ENCODE measurements at regions not wholly inside any gene's neighbourhood (a gene's known extent, or its start where the extent isn't known, plus 50 kb on each side); places are given as distances from the start of the nearest gene placed in this dataset.

DNA sequence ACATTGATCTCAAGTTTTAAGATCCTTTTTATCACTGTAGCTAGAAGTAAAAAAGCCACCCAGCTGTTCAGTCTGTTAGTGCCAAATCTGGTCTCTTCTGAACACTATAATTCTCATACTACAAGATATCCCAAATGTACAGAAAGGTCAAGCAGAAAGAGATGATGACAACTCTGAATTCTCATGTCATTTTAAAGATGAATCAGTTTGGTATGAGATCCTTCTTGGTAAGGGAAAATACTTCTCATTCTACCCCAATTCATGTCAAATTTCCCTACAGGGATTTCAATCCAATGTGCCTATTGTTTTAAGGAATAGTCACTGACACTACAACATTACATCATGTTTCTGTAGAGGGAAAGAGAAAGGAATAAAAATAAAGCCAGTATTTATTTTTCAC lies 184.5 kb downstream of the CPEB2 start:
- peaks cover 12% of the 10 kb centered on the region for H3K4me1 ChIP-seq
- TF ChIP-seq, protein P1, sequence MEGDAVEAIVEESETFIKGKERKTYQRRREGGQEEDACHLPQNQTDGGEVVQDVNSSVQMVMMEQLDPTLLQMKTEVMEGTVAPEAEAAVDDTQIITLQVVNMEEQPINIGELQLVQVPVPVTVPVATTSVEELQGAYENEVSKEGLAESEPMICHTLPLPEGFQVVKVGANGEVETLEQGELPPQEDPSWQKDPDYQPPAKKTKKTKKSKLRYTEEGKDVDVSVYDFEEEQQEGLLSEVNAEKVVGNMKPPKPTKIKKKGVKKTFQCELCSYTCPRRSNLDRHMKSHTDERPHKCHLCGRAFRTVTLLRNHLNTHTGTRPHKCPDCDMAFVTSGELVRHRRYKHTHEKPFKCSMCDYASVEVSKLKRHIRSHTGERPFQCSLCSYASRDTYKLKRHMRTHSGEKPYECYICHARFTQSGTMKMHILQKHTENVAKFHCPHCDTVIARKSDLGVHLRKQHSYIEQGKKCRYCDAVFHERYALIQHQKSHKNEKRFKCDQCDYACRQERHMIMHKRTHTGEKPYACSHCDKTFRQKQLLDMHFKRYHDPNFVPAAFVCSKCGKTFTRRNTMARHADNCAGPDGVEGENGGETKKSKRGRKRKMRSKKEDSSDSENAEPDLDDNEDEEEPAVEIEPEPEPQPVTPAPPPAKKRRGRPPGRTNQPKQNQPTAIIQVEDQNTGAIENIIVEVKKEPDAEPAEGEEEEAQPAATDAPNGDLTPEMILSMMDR (IDR thresholded peaks at IDR 0.05; ENCODE audit: borderline replicate concordance), result no peak
- no peak overlapping the region for H3K4me3 ChIP-seq
- no peak overlapping the region for H3K27ac ChIP-seq (replicated peaks)
- no peaks in the 10 kb centered on the region for H3K27me3 ChIP-seq (ENCODE audit: low read depth)
- intact Hi-C loops (cut with micrococcal nuclease), result no loop called here
- DNase-seq, result no peak
- no peaks in the 10 kb centered on the region for H3K9me3 ChIP-seq (replicated peaks)
- no peaks in the 10 kb centered on the region for H3K36me3 ChIP-seq

DNA sequence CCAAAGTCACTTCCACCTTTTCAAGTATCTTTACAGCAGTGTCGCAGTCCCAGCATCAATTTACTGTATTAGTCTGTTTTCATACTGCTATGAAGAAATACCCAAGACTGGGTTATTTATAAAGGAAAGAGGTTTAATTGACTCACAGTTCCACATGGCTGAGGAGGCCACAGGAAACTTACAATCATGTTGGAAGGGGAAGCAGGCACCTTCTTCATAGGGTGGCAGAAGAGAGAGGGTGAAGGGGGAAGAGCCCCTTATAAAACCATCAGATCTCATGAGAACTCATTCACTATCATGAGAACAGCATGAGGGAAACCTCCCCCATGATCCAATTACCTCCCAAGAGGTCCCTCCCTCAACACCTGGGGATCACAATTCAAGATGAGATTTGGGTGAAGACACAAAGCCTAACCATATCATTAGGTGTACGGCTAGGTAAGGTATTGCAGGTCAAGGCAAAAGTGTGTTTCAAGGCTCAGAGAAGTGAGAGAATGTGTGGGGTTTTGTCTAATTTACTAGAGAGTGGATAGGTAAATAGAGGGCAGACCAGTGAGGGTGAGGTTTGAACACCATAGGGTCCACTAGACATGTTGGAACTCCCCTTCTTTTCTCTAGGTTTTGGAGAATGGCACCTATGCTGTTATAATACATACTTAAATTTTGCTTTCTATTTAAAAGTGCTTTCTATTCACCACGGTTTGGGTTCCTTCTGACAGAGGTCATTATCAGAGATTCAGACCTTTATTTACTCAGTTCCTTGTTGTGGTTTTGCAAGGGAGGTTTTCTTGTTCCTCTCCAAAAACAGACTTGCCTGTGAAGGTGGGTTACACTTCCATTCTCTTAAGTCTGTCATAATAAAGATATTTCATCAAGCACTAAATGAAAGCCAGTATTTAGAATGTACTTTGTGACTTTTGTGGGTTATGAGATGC lies 186.6 kb downstream of the CPEB2 start:
- Histone ChIP-seq H3K9me3 (replicated peaks) (no peaks in the 10 kb centered on the region), H3K4me1 (peaks cover 12% of the 10 kb centered on the region), H3K27ac (replicated peaks) (no peak overlapping the region), H3K36me3 (no peaks in the 10 kb centered on the region), H3K4me3 (no peak overlapping the region), H3K27me3 (ENCODE audit: low read depth) (no peaks in the 10 kb centered on the region)
- intact Hi-C loops (cut with micrococcal nuclease), result no loop called here
- TF ChIP-seq, protein P1 (IDR thresholded peaks at IDR 0.05; ENCODE audit: borderline replicate concordance), result no peak
- DNase-seq, result no peak

DNA sequence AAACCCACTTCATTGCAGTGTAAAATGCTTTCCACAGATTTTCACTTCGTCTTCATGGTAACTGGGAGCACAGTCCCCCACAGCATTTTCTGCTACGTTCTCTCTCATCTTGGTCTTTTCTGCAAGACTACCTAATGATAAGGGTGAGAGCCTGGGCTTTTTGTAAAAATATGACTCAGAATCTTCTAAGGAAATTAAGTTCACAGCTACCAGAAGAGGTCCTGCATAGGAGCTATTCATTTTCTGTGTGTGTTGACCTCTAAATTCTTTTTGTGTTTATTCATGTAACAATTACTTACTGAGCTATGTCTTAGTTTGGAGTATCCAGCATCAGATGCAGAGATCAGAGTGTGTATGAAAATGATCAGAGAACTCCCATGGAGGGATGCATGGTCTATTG lies 192.2 kb downstream of the CPEB2 start:
- Histone ChIP-seq H3K27me3 (ENCODE audit: low read depth) (no peaks in the 10 kb centered on the region), H3K4me1 (peaks cover 18% of the 10 kb centered on the region), H3K27ac (replicated peaks) (no peak overlapping the region), H3K9me3 (replicated peaks) (no peaks in the 10 kb centered on the region), H3K36me3 (no peaks in the 10 kb centered on the region), H3K4me3 (no peak overlapping the region)
- TF ChIP-seq, protein P1 (IDR thresholded peaks at IDR 0.05; ENCODE audit: borderline replicate concordance), result no peak
- intact Hi-C loops (cut with micrococcal nuclease), result no loop called here
- DNase-seq, result no peak

DNA sequence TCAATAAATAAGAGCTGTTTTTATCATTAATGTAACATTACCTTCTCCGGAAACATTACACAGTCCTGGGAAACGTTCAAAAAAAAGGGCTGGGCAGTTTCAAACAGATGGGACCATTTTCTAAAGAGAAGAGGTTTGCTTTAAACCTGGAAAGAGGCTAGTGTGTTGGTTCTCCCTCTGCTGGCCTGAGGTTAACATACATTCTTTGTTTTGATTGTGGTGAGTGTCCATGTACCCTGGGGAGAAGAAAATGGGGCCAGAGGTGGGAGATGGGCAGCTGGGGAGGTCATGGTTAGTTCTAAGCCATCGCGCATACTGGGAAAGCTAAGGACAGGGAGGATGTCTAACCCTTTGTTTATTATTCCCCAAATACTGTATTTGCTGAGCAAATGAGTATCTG lies 194.7 kb downstream of the CPEB2 start:
- DNase-seq, result no peak
- H3K4me1 ChIP-seq, result peaks cover 18% of the 10 kb centered on the region
- intact Hi-C loops (cut with micrococcal nuclease), result no loop called here
- TF ChIP-seq, protein P1 (IDR thresholded peaks at IDR 0.05; ENCODE audit: borderline replicate concordance), result peak; percentile 56
- H3K27ac ChIP-seq (replicated peaks), result no peak overlapping the region
- no peaks in the 10 kb centered on the region for H3K9me3 ChIP-seq (replicated peaks)
- H3K27me3 ChIP-seq (ENCODE audit: low read depth), result no peaks in the 10 kb centered on the region
- no peaks in the 10 kb centered on the region for H3K36me3 ChIP-seq
- H3K4me3 ChIP-seq, result no peak overlapping the region

DNA sequence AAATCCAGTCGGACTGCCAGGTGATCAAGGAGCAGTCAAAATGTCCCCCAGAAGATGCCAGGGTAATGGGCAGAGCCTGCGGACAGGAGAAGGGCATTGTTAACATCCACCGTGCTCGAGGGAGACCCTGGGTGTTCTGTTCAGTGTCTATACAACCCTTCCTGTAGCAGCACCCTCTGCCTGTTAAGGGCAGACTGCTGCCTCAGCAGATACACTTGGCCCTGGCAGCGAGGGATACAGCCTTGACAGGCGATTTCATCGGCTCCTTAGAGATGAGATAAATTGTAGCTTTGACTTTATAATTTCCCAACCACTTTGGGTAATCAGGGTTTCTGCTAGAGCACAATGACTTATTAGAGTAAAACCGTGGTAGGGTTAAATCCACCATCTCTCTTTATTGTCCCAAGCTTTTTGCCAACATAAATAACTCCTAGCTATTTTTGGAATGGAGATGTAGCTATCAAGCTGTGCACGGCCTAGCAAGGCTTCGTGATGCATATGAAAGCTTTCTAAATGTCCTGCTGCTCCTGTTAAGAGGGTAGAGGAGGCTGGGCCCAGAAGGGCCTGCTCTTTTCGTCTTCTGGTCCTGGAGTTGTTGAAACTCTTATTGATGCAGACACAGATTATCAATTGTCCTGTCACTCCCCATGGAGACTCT lies 195.9 kb downstream of the CPEB2 start:
- H3K4me1 ChIP-seq, result peaks cover 18% of the 10 kb centered on the region
- no peaks in the 10 kb centered on the region for H3K27me3 ChIP-seq (ENCODE audit: low read depth)
- peak; percentile 18 for DNase-seq
- H3K9me3 ChIP-seq (replicated peaks), result no peaks in the 10 kb centered on the region
- no peaks in the 10 kb centered on the region for H3K36me3 ChIP-seq
- H3K4me3 ChIP-seq, result no peak overlapping the region
- TF ChIP-seq, protein P1 (IDR thresholded peaks at IDR 0.05; ENCODE audit: borderline replicate concordance), result no peak
- intact Hi-C loops (cut with micrococcal nuclease), result no loop called here
- peak overlapping the region; percentile 56 for H3K27ac ChIP-seq (replicated peaks)

Data from left ventricle myocardium inferior (tissue), 1 donor.